H54 (cell line): ENCODE measurements at regions not wholly inside any gene's neighbourhood (a gene's known extent, or its start where the extent isn't known, plus 50 kb on each side); places are given as distances from the start of the nearest gene placed in this dataset.
"Not testable (repeated sequence)": the region's sequence is repeated elsewhere in the genome, so short reads cannot be mapped to it uniquely, and the experiment has no call there.

ENCODE experiments used
- DNase-seq: peaks from one replicate; pipeline ENCODE4 v3.0.0; 2011; ENCODE audit warnings: low spot score, mixed read lengths; ENCODE audit not compliant: insufficient read length
- FAIRE-seq: peaks from 3 replicates; lab custom pipeline; 2011; peaks lifted over from hg19 to GRCh38; lab: Jason Lieb, UNC
- POLR2A ChIP-seq: IDR thresholded peaks from 2 replicates; pipeline ENCODE4 v1.6.1; 2011; ENCODE audit warnings: low read depth, mild to moderate bottlenecking, low read length

GRCh38 chr12:42862055-42862454, 272.5 kb upstream of the PRICKLE1 start:
- peak; percentile 85 for FAIRE-seq
- DNase-seq: peak; percentile 12
- TF ChIP-seq POLR2A: no peak

GRCh38 chr12:42860331-42860730, 270.8 kb upstream of the PRICKLE1 start:
- not testable (repeated sequence) for DNase-seq, FAIRE-seq

GRCh38 chr12:42859612-42860011, 270.1 kb upstream of the PRICKLE1 start:
- FAIRE-seq: no peak
- TF ChIP-seq POLR2A: no peak
- no peak for DNase-seq

DNA sequence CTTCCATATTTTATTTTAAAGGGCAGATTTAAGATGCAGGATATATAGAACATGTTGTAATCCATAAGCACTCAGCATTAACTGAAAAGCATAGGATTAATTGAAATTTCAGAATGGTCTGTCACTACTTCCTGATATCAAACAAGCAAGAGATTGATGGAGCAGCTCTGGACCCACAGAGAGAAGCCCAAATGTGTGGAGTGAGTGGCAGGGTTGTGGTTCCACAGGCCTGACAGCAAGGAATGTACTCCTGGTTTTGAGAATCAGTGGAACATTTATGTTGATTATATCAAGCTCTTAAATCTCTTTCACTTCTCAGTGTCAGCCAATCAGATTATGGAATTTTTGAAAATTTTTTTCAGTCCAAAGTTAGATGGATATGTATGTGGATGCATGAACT, 267.6 kb upstream of the PRICKLE1 start:
- TF ChIP-seq POLR2A: no peak
- FAIRE-seq (no peak), DNase-seq (no peak)

GRCh38 chr12:42855362-42855950, 265.9 kb upstream of the PRICKLE1 start:
- no peak for TF ChIP-seq POLR2A
- DNase-seq (no peak), FAIRE-seq (no peak)

- no peak for DNase-seq
- no peak for FAIRE-seq
- TF ChIP-seq POLR2A: no peak
Observed at GRCh38 chr12:42854826-42855225, 265.3 kb upstream of the PRICKLE1 start.

DNA sequence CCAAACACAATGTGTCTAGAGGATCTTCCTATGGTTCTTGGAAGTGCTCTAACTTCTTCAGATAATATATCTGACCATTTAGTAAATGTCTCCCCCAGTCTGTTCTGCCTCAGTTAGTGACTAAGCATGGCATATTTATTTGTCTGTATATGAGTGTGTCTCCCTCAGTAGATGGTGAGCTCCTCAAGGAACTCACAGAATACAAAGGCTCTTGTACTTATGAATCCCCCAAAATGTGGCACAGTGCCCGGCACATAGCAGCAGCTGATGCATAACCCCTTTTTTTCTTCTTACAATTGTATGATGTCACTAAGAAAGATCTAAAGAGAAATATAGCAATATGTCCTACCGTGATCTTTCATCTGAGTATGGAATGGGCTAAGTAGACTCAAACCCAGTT, 264.7 kb upstream of the PRICKLE1 start:
- FAIRE-seq (no peak), DNase-seq (no peak)
- no peak for TF ChIP-seq POLR2A

DNA sequence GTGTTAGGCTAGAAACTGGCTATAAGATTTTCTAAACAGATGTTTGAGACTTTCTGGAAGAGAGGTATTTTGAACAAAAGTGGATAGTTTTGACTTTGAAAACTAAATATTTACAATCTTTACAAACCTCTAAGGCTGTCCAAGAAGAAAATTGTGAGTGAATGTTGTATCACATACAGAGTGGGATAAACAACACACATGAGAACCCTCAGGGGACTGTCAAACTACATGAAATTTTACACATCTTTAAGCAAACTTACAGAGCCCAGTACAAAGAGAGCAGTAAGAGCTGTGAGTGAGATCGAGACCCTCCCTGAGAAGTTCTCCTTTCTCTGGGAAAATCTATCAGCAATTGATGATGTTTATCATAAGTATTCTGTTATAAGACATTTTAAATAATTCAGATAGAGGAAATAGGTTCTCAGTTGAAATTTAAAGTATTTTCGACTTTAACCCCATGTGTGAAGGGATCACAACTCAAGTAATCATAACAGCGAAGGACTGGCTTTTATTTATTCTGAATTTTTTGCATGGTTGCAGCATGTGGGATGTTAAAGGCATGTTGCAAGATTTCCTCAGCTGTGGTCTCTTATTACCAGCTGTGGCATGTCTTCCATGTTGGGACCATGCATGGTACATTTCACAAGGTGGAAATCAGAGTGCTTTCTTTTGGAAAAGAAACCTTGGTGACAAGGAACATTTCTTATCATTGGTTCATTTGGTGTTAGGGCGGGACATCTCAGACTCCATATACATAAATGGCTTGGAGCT, 264.0 kb upstream of the PRICKLE1 start:
- no peak for TF ChIP-seq POLR2A
- FAIRE-seq: no peak
- DNase-seq: no peak

DNA sequence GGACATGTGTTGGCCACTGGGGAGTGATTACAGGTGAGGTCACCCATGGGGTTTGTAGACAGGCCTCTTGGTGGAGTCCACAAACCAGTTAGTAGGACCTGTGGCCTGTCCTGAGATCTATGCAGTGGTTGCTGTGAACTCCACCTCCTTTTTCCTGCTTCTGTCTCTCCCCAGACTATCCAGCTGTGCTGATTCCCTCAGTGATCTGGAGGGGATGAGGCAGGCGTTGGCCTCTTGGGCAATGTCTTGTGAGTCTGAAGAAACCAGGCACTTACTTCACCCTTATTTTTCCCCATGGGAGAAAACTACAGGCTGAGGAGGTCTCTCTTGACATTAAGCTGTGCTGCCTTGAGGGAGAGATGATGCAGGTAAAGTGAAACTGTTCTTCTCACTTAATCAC, 257.2 kb upstream of the PRICKLE1 start:
- FAIRE-seq (no peak), DNase-seq (no peak)
- TF ChIP-seq POLR2A: no peak

DNA sequence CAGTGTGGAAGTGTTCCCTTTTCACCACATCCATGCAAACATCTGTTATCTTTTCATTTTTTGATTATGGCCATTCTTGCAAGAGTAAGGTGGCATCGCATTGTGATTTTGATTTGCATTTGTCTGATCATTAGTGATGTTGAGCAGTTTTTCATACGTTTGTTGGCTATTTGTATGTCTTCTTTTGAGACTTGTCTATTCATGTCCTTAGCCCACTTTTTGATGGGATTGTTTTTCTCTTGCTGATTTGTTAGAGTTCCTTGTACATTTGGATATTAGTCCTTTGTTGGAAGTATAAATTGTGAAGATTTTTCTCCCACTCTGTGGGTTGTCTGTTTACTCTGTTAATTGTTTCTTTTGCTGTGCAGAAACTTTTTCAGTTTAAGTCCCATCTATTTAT, 244.5 kb upstream of the PRICKLE1 start:
- DNase-seq: no peak
- FAIRE-seq: peak; percentile 15
- TF ChIP-seq POLR2A: no peak

- no peak for FAIRE-seq
- TF ChIP-seq POLR2A: no peak
- DNase-seq: no peak
Observed at GRCh38 chr12:42828836-42829235, 239.3 kb upstream of the PRICKLE1 start.

DNA sequence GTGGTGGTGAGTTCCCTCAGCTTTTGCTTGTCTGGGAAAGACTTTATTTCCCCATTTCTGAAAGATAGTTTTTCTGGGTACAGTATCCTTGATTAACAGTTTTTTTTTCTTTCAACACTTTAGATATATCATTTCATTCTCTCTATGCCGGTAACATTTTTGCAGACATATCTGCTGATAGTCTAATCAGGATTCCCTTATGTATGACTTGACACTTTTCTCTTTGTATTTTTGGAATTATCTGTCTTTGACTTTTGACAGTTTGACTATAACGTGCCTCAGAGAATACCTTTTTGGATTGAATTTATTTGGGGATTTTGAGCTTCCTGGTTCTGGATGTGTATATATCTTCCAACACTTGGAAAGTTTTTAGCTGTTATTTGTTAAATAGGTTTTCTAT, 234.8 kb upstream of the PRICKLE1 start:
- no peak for DNase-seq
- no peak for TF ChIP-seq POLR2A
- no peak for FAIRE-seq

DNA sequence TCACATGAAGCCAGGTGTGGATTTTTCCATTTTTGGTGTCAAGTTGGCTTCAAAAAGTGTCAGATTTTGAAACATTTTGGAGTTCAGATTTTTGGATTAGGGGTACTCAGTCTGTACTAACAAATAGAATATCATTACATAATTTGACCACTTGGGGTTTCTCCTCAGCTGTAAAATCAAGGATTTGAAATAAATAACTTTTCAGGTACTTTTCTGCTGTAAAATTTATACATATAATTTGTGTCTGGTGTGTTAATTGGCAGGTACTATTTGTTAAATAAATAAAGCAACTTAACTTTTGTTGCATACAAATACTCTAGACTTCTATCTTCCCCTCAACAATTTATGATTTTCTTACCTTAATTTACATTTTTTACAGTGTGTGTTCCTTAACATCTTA, 234.1 kb upstream of the PRICKLE1 start:
- no peak for TF ChIP-seq POLR2A
- DNase-seq (no peak), FAIRE-seq (no peak)

GRCh38 chr12:42819846-42820245, 230.3 kb upstream of the PRICKLE1 start:
- FAIRE-seq (no peak), DNase-seq (no peak)
- no peak for TF ChIP-seq POLR2A

- FAIRE-seq: no peak
- no peak for DNase-seq
- TF ChIP-seq POLR2A: no peak
Observed at GRCh38 chr12:42815068-42815467, 225.5 kb upstream of the PRICKLE1 start.
